ENCODE measurements at regions not wholly inside any gene's neighbourhood (a gene's known extent, or its start where the extent isn't known, plus 50 kb on each side); places are given as distances from the start of the nearest gene placed in this dataset.

GRCh38 chr6:167576828-167577503, 249.7 kb upstream of the AFDN start:
- H3K4me3 Mint-ChIP-seq: no peak overlapping the region
- no peaks in the 10 kb centered on the region for H3K36me3 Mint-ChIP-seq
- no peaks in the 10 kb centered on the region for H3K27me3 Mint-ChIP-seq
- H3K4me1 Mint-ChIP-seq (ENCODE audit: unreplicated experiment): peaks cover 37% of the 10 kb centered on the region
- TF ChIP-seq CTCF (conservative IDR thresholded peaks at IDR 0.05): no peak
- peak overlapping the region; percentile 65 for H3K27ac Mint-ChIP-seq
- DNase-seq (ENCODE audit: extremely low spot score, unreplicated experiment): peak; percentile 66
- peaks cover 4% of the 10 kb centered on the region for H3K9me3 Mint-ChIP-seq

- Mint-ChIP-seq H3K27me3 (no peaks in the 10 kb centered on the region), H3K4me3 (no peak overlapping the region), H3K27ac (no peak overlapping the region), H3K36me3 (no peaks in the 10 kb centered on the region), H3K9me3 (peaks cover 7% of the 10 kb centered on the region), H3K4me1 (ENCODE audit: unreplicated experiment) (peaks cover 34% of the 10 kb centered on the region)
- DNase-seq (ENCODE audit: extremely low spot score, unreplicated experiment): peak; percentile 52
- no peak for TF ChIP-seq CTCF (conservative IDR thresholded peaks at IDR 0.05)
Observed at GRCh38 chr6:167577891-167578361, 248.8 kb upstream of the AFDN start.

GRCh38 chr6:167578371-167578901, 248.3 kb upstream of the AFDN start:
- TF ChIP-seq CTCF (conservative IDR thresholded peaks at IDR 0.05): no peak
- H3K27me3 Mint-ChIP-seq: no peaks in the 10 kb centered on the region
- no peaks in the 10 kb centered on the region for H3K36me3 Mint-ChIP-seq
- no peak overlapping the region for H3K27ac Mint-ChIP-seq
- H3K4me1 Mint-ChIP-seq (ENCODE audit: unreplicated experiment): peaks cover 30% of the 10 kb centered on the region
- no peak overlapping the region for H3K4me3 Mint-ChIP-seq
- peak; percentile 49 for DNase-seq (ENCODE audit: extremely low spot score, unreplicated experiment)
- peaks cover 10% of the 10 kb centered on the region for H3K9me3 Mint-ChIP-seq

- Mint-ChIP-seq H3K9me3 (peaks cover 10% of the 10 kb centered on the region), H3K36me3 (no peaks in the 10 kb centered on the region), H3K4me1 (ENCODE audit: unreplicated experiment) (peaks cover 28% of the 10 kb centered on the region), H3K27ac (no peak overlapping the region), H3K4me3 (no peak overlapping the region), H3K27me3 (no peaks in the 10 kb centered on the region)
- no peak for TF ChIP-seq CTCF (conservative IDR thresholded peaks at IDR 0.05)
- no peak for DNase-seq (ENCODE audit: extremely low spot score, unreplicated experiment)
Observed at GRCh38 chr6:167579806-167580618, 246.7 kb upstream of the AFDN start.

- peaks cover 14% of the 10 kb centered on the region for H3K9me3 Mint-ChIP-seq
- no peak overlapping the region for H3K4me3 Mint-ChIP-seq
- no peak for TF ChIP-seq CTCF (conservative IDR thresholded peaks at IDR 0.05)
- peak; percentile 40 for DNase-seq (ENCODE audit: extremely low spot score, unreplicated experiment)
- no peaks in the 10 kb centered on the region for H3K36me3 Mint-ChIP-seq
- H3K4me1 Mint-ChIP-seq (ENCODE audit: unreplicated experiment): peaks cover 26% of the 10 kb centered on the region
- no peaks in the 10 kb centered on the region for H3K27me3 Mint-ChIP-seq
- no peak overlapping the region for H3K27ac Mint-ChIP-seq
Observed at GRCh38 chr6:167580619-167580911, 246.1 kb upstream of the AFDN start.
